Natural killer cell (primary cell): ENCODE measurements at regions not wholly inside any gene's neighbourhood (a gene's known extent, or its start where the extent isn't known, plus 50 kb on each side); places are given as distances from the start of the nearest gene placed in this dataset.
A peak's percentile ranks its signal among the peaks of the same experiment; 100 is the strongest.

Experiments
- ATAC-seq, 3 donors: fragments of 150-1000 bp in 2 of 3; fragments of 200-7000 bp in 1 of 3; cut with Tn5 transposase; 1 replicate in 1 of 3; 2 replicates in 2 of 3; pipeline ENCODE4 v1.10.0; 2021; ENCODE audit warnings: mild to moderate bottlenecking in 2 of 3, moderate library complexity in 2 of 3
- DNase-seq, 2 donors: peaks; one replicate each; pipeline versions ENCODE4 v3.0.0 to v3.0.0-alpha.2; 2013 to 2021; ENCODE audit warnings: mixed read lengths in 1 of 2
- H3K27ac ChIP-seq: one replicate; pipeline ENCODE4 v1.5.1; 2013; ENCODE audit warnings: mild to moderate bottlenecking, low read length
- H3K27me3 ChIP-seq: one replicate; pipeline ENCODE4 v1.6.1; 2013; ENCODE audit warnings: low read length; ENCODE audit not compliant: control insufficient read depth, insufficient read depth
- H3K36me3 ChIP-seq: one replicate; pipeline ENCODE4 v1.6.1; 2013; ENCODE audit warnings: low read length; ENCODE audit not compliant: control insufficient read depth, insufficient read depth
- H3K4me1 ChIP-seq: one replicate; pipeline ENCODE4 v1.6.1; 2013; ENCODE audit warnings: low read length; ENCODE audit not compliant: control insufficient read depth, insufficient read depth
- H3K4me3 ChIP-seq: one replicate; pipeline ENCODE4 v1.5.1; 2013; ENCODE audit warnings: low read length
- H3K9me3 ChIP-seq: one replicate; pipeline ENCODE4 v1.6.1; 2013; ENCODE audit warnings: low read length; ENCODE audit not compliant: control insufficient read depth, insufficient read depth
- H3K27ac Mint-ChIP-seq, 2 donors: one replicate each; pipeline ENCODE4 v1.8.0; 2022; ENCODE audit warnings: mild to moderate bottlenecking in 2 of 2, mixed read lengths in 2 of 2, moderate library complexity in 1 of 2
- H3K27me3 Mint-ChIP-seq, 2 donors: one replicate each; pipeline ENCODE4 v1.8.0; 2022; ENCODE audit warnings: low read depth in 2 of 2, mixed read lengths in 2 of 2
- H3K36me3 Mint-ChIP-seq: one replicate; pipeline ENCODE4 v1.8.0; 2022; ENCODE audit warnings: mixed read lengths
- H3K4me1 Mint-ChIP-seq, 2 donors: one replicate each; pipeline ENCODE4 v1.8.0; 2022; ENCODE audit warnings: mixed read lengths in 2 of 2
- H3K4me3 Mint-ChIP-seq: one replicate; pipeline ENCODE4 v1.8.0; 2022; ENCODE audit warnings: mild to moderate bottlenecking, moderate library complexity, mixed read lengths
- H3K9me3 Mint-ChIP-seq, 2 donors: one replicate each; pipeline ENCODE4 v1.8.0; 2022; ENCODE audit warnings: mixed read lengths in 2 of 2
- WGBS: methylation state at CpG from one replicate; pipeline ENCODE4 v1.1.7; 2013; ENCODE audit warnings: missing lambda C conversion rate; ENCODE audit not compliant: insufficient coverage; 5-methylcytosine and 5-hydroxymethylcytosine counted together
- intact Hi-C: fragments of 100-400 bp; cut with micrococcal nuclease; formaldehyde crosslinking; loops from one replicate; pipeline ENCODE4 v1.14.2; 2022
- TF ChIP-seq, protein P1 (sequence below): fragments of 200-600 bp; IDR thresholded peaks from one replicate; pipeline ENCODE4 v1.8.0; 2022; ENCODE audit warnings: antibody characterized with exemption

DNA sequence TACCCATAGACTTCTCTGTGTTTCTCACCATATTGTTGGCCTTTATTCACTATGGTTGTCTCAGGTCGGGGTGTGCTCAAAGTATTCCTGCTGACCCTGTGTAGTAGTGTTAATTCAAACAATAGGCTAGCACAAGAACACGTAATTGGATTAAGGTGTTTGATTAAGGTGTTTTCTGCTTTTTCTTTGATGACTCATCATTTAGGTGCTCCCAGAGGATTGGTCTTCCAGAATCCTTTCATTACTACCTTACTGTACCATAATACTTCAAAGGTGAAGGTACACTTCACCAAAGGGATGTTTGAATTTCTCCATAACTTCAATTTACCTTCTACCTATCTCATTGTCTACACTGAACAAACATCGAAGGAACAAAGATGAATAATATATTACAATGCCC lies 121.7 kb upstream of the CCDC160 start:
- Histone ChIP-seq H3K27ac (no peak overlapping the region), H3K9me3 (no peaks in the 10 kb centered on the region), H3K4me3 (no peak overlapping the region), H3K36me3 (no peaks in the 10 kb centered on the region), H3K27me3 (no peaks in the 10 kb centered on the region), H3K4me1 (no peaks in the 10 kb centered on the region)
- WGBS, result 67% methylated on average over 2 of the region's 3 CpGs
- Mint-ChIP-seq H3K4me1 (no peaks in the 10 kb centered on the region), H3K27ac (no peak overlapping the region), H3K36me3 (no peaks in the 10 kb centered on the region), H3K9me3 (no peaks in the 10 kb centered on the region), H3K4me3 (no peak overlapping the region), H3K27me3 (peaks cover 8 to 35% of the 10 kb centered on the region in 2 donors)
- ATAC-seq, result no peak
- no peak for DNase-seq
- TF ChIP-seq, protein P1, sequence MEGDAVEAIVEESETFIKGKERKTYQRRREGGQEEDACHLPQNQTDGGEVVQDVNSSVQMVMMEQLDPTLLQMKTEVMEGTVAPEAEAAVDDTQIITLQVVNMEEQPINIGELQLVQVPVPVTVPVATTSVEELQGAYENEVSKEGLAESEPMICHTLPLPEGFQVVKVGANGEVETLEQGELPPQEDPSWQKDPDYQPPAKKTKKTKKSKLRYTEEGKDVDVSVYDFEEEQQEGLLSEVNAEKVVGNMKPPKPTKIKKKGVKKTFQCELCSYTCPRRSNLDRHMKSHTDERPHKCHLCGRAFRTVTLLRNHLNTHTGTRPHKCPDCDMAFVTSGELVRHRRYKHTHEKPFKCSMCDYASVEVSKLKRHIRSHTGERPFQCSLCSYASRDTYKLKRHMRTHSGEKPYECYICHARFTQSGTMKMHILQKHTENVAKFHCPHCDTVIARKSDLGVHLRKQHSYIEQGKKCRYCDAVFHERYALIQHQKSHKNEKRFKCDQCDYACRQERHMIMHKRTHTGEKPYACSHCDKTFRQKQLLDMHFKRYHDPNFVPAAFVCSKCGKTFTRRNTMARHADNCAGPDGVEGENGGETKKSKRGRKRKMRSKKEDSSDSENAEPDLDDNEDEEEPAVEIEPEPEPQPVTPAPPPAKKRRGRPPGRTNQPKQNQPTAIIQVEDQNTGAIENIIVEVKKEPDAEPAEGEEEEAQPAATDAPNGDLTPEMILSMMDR, result no peak
- intact Hi-C loops, result no loop called here

DNA sequence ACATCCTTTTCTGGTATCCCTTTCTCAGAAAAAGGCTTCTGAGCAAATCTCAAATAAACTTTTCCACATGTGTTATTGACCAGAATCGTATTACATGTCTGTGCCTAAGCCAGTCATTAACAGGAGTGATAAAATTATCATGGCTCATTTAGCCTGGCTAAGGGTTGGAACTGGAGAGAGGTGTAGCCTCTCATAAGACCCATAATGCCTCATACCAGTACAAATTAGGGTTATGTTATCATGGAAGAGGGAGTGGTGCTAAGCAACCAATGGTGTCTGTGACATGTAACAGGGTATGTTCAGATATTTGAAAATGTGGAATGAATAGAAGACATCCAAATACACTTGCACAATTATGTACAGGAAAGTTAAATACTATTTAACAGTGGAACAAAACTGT lies 99.6 kb upstream of the CCDC160 start:
- H3K36me3 ChIP-seq, result no peaks in the 10 kb centered on the region
- no peak for DNase-seq
- peaks cover 2% of the 10 kb centered on the region for H3K27me3 ChIP-seq
- WGBS, result no CpG with 5 or more reads among the region's 1 CpG
- Mint-ChIP-seq H3K9me3 (no peaks in the 10 kb centered on the region), H3K27me3 (peaks cover 5 to 53% of the 10 kb centered on the region in 2 donors), H3K4me1 (no peaks in the 10 kb centered on the region), H3K27ac (no peak overlapping the region), H3K36me3 (no peaks in the 10 kb centered on the region), H3K4me3 (no peak overlapping the region)
- no peak overlapping the region for H3K4me3 ChIP-seq
- TF ChIP-seq, protein P1, result no peak
- no peak for ATAC-seq
- no peaks in the 10 kb centered on the region for H3K9me3 ChIP-seq
- intact Hi-C loops, result no loop called here
- H3K27ac ChIP-seq, result no peak overlapping the region
- no peaks in the 10 kb centered on the region for H3K4me1 ChIP-seq

DNA sequence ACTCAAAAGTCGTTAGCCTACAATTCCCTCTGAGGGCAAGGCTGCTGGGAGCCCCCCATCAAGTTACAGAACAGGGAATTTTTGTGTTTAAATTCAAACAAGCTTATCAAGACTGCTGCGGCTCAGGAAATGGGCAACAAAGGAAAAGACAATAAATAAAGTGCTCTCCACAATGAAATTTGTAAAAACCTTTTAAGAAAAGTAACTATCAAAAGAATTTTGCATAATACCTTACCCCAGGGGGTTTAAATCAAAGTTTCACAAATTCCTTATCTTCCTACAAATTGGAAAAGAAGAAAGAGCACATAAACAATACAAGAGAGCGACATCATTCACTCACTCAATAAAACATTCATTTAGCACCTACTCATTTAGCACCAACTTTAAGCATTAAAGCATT lies 97.9 kb upstream of the CCDC160 start:
- Histone ChIP-seq H3K9me3 (no peaks in the 10 kb centered on the region), H3K27ac (no peak overlapping the region), H3K4me1 (no peaks in the 10 kb centered on the region), H3K27me3 (no peaks in the 10 kb centered on the region), H3K4me3 (no peak overlapping the region), H3K36me3 (no peaks in the 10 kb centered on the region)
- no peak overlapping the region for H3K27ac Mint-ChIP-seq
- no peaks in the 10 kb centered on the region for H3K36me3 Mint-ChIP-seq
- no peaks in the 10 kb centered on the region for H3K9me3 Mint-ChIP-seq
- H3K4me1 Mint-ChIP-seq, result peaks cover 0 to 2% of the 10 kb centered on the region in 2 donors
- intact Hi-C loops, result no loop called here
- TF ChIP-seq, protein P1, result no peak
- no peak overlapping the region for H3K4me3 Mint-ChIP-seq
- ATAC-seq (no peak), DNase-seq (no peak)
- peaks cover 5 to 53% of the 10 kb centered on the region in 2 donors for H3K27me3 Mint-ChIP-seq
- no CpG with 5 or more reads among the region's 3 CpGs for WGBS

DNA sequence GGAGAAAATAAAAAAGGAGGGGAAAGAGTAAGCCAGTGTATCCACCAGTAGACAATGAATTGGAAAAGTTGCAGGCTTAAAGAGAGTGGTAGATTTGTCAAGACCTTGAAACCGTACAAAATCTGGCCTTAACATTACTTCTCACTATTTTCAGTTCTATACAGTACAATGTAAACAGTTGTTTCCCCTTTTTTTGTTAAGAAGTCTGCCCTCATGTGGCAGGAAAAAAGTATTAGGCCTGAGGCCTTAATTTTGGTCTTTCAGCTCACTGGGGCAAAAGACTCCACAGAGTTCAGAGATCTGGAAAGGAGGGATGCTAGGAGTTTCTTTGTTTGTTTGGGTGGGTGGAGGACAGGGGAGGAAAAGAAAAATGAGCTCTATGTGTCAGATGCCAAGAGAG lies 92.8 kb upstream of the CCDC160 start:
- DNase-seq (peak in 1 of 2 donors; percentile 10), ATAC-seq (peak in 1 of 3 donors; percentile 64)
- H3K4me3 ChIP-seq, result no peak overlapping the region
- Mint-ChIP-seq H3K4me1 (peaks cover 0 to 7% of the 10 kb centered on the region in 2 donors), H3K4me3 (no peak overlapping the region), H3K27me3 (peaks cover 2 to 13% of the 10 kb centered on the region in 2 donors), H3K27ac (peak overlapping the region in 1 of 2 donors; percentile 55), H3K36me3 (no peaks in the 10 kb centered on the region), H3K9me3 (no peaks in the 10 kb centered on the region)
- WGBS, result no CpG with 5 or more reads among the region's 1 CpG
- H3K9me3 ChIP-seq, result no peaks in the 10 kb centered on the region
- H3K27me3 ChIP-seq, result no peaks in the 10 kb centered on the region
- H3K27ac ChIP-seq, result no peak overlapping the region
- intact Hi-C loops, result no loop called here
- H3K4me1 ChIP-seq, result peaks cover 3% of the 10 kb centered on the region
- TF ChIP-seq, protein P1, result no peak
- H3K36me3 ChIP-seq, result no peaks in the 10 kb centered on the region
